Gastroesophageal sphincter (tissue), 3 donors: ENCODE measurements at regions not wholly inside any gene's neighbourhood (a gene's known extent, or its start where the extent isn't known, plus 50 kb on each side); places are given as distances from the start of the nearest gene placed in this dataset.

Experiments
- POLR2A ChIP-seq, 2 donors: fragments of 450-650 bp; IDR thresholded peaks; one replicate each; pipeline ENCODE4 v1.6.1; 2017; ENCODE audit warnings: antibody characterized with exemption in 2 of 2, mild to moderate bottlenecking in 2 of 2, moderate library complexity in 1 of 2
- POLR2AphosphoS5 ChIP-seq: sonication (generic); formaldehyde crosslinking; IDR thresholded peaks from one replicate; pipeline ENCODE4 v1.6.1; 2017; ENCODE audit warnings: antibody characterized with exemption
- TF ChIP-seq, protein P1 (sequence below), 4 experiments: fragments of 200-600 bp in 2 of 4; fragments of 450-650 bp in 2 of 4; sonication (generic) in 1 of 4; IDR thresholded peaks; one replicate each; pipeline ENCODE4 v1.5.1; 2017 to 2019; ENCODE audit warnings: antibody characterized with exemption in 4 of 4, mild to moderate bottlenecking in 2 of 4, moderate library complexity in 2 of 4

DNA sequence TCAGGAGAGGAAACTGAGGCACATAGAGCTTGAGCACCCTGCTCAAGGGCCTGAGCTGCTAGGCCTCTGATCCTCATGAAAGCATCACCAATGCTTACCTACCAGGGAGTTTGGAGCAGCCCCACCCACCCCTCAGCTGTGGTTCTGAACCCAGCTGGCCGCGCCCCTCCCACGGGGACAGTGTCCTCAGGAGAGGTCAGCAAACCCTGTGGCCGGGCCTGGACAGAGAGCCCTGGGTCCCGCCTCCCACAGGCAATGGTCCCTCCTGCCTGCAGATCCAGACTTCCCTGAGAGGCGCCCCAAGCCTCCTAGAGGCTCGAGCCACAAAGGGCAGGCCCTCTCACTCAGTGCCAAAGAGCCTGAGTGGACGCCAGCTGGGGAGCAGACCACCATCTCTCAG is 184.9 kb downstream of the BRD1 start:
- TF ChIP-seq, protein P1, sequence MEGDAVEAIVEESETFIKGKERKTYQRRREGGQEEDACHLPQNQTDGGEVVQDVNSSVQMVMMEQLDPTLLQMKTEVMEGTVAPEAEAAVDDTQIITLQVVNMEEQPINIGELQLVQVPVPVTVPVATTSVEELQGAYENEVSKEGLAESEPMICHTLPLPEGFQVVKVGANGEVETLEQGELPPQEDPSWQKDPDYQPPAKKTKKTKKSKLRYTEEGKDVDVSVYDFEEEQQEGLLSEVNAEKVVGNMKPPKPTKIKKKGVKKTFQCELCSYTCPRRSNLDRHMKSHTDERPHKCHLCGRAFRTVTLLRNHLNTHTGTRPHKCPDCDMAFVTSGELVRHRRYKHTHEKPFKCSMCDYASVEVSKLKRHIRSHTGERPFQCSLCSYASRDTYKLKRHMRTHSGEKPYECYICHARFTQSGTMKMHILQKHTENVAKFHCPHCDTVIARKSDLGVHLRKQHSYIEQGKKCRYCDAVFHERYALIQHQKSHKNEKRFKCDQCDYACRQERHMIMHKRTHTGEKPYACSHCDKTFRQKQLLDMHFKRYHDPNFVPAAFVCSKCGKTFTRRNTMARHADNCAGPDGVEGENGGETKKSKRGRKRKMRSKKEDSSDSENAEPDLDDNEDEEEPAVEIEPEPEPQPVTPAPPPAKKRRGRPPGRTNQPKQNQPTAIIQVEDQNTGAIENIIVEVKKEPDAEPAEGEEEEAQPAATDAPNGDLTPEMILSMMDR (IDR thresholded peaks at IDR 0.05): no peak
- TF ChIP-seq POLR2A (IDR thresholded peaks at IDR 0.05): no peak
- no peak for TF ChIP-seq POLR2AphosphoS5
